GM12878 (cell line): ENCODE measurements at regions not wholly inside any gene's neighbourhood (a gene's known extent, or its start where the extent isn't known, plus 50 kb on each side); places are given as distances from the start of the nearest gene placed in this dataset.

ENCODE experiments used
- ATAC-seq: fragments of 200-7000 bp; cut with Tn5 transposase; 3 replicates; pipeline ENCODE4 v1.9.1; 2020; ENCODE audit warnings: mild to moderate bottlenecking, moderate library complexity
- BruUV-seq: library from RNA; stranded (reverse); fragments of 400-500 nt; replicated peaks from 2 replicates; lab custom pipeline; 2021; lab: Mats Ljungman, UMichigan
- CTCF ChIA-PET: fragments of 300-600 bp; sonication (Branson Sonifier 250); formaldehyde crosslinking; extraction: SDS; loops from one replicate; lab custom pipeline; 2021; ENCODE audit warnings: inconsistent platforms; lab: Yijun Ruan, JAX
- POLR2A ChIA-PET: fragments of 350-600 bp; formaldehyde crosslinking; extraction: SDS; loops from one replicate; lab custom pipeline; 2021; ENCODE audit warnings: inconsistent platforms; lab: Charles Lee
- RAD21 ChIA-PET: fragments of 300-600 bp; sonication (Branson Sonifier 250); formaldehyde crosslinking; loops from one replicate; lab custom pipeline; 2023; ENCODE audit warnings: antibody characterized with exemption; ENCODE audit not compliant: unreplicated experiment; lab: Charles Lee
- SMC1A ChIA-PET: fragments of 300-600 bp; sonication (Branson Sonifier 250); formaldehyde crosslinking; loops from one replicate; lab custom pipeline; 2023; ENCODE audit not compliant: unreplicated experiment, uncharacterized antibody; lab: Charles Lee
- DNase-seq: peaks from one replicate; pipeline ENCODE4 v3.0.0-alpha.2; 2011; ENCODE audit warnings: low read depth, low spot score
- FAIRE-seq: peaks from 3 replicates; lab custom pipeline; 2011; peaks lifted over from hg19 to GRCh38; lab: Jason Lieb, UNC
- H2AFZ ChIP-seq: 2 replicates; pipeline ENCODE4 v1.6.0; 2011; ENCODE audit warnings: low read depth, low read length, control low read depth; ENCODE audit not compliant: control insufficient read depth
- H3K27ac ChIP-seq: 2 replicates; pipeline ENCODE4 v1.5.1; 2011; ENCODE audit warnings: control low read depth; ENCODE audit not compliant: control insufficient read depth, insufficient read depth
- H3K27me3 ChIP-seq, 2 experiments: replicated peaks in 1 of 2; 2 replicates each; pipeline versions ENCODE4 v1.6.0 to v1.6.1; 2011; ENCODE audit warnings: low read length in 1 of 2; ENCODE audit not compliant: control insufficient read depth in 2 of 2, insufficient read depth in 2 of 2
- H3K36me3 ChIP-seq, 2 experiments: 2 replicates each; pipeline ENCODE4 v1.5.1; 2011; ENCODE audit warnings: low read length in 1 of 2; ENCODE audit not compliant: control insufficient read depth in 2 of 2, insufficient read depth in 2 of 2
- H3K4me1 ChIP-seq: 2 replicates; pipeline ENCODE4 v1.6.1; 2011; ENCODE audit warnings: mild to moderate bottlenecking, low read length, moderate library complexity, mixed read lengths; ENCODE audit not compliant: control insufficient read depth, insufficient read depth
- H3K4me2 ChIP-seq: 2 replicates; pipeline ENCODE4 v1.6.0; 2011; ENCODE audit warnings: control low read depth; ENCODE audit not compliant: control insufficient read depth, insufficient read depth
- H3K4me3 ChIP-seq: fragments of 200-600 bp; sonication (generic); 2 replicates; pipeline ENCODE4 v1.5.1; 2016
- H3K79me2 ChIP-seq: 2 replicates; pipeline ENCODE4 v1.6.0; 2011; ENCODE audit warnings: low read length; ENCODE audit not compliant: control insufficient read depth, insufficient read depth
- H3K9ac ChIP-seq: 2 replicates; pipeline ENCODE4 v1.8.0; 2011; ENCODE audit warnings: low read length, control low read depth, mixed read lengths; ENCODE audit not compliant: control insufficient read depth, insufficient read depth
- H3K9me3 ChIP-seq: replicated peaks from 3 replicates; pipeline ENCODE4 v1.5.1; 2011; ENCODE audit warnings: mild to moderate bottlenecking, low read length; ENCODE audit not compliant: control insufficient read depth, insufficient read depth
- H4K20me1 ChIP-seq: 2 replicates; pipeline ENCODE4 v1.6.0; 2011; ENCODE audit not compliant: control insufficient read depth, insufficient read depth
- CBX5 ChIP-seq: sonication (generic); IDR thresholded peaks from 2 replicates; pipeline ENCODE4 v1.6.1; 2016; ENCODE audit warnings: low read depth, moderate library complexity, mild to moderate bottlenecking, inconsistent platforms
- CREM ChIP-seq: IDR thresholded peaks from 2 replicates; pipeline ENCODE4 v1.6.1; 2014; ENCODE audit warnings: antibody characterized with exemption, low read depth
- HCFC1 ChIP-seq: fragments of 150-350 bp; IDR thresholded peaks from 2 replicates; pipeline ENCODE4 v1.6.1; 2014; ENCODE audit warnings: low read length
- NFYA ChIP-seq: IDR thresholded peaks from 2 replicates; pipeline ENCODE4 v1.6.1; 2011; ENCODE audit warnings: low read depth, mild to moderate bottlenecking, low read length, improper control_type of control experiment, borderline replicate concordance
- RUNX3 ChIP-seq: IDR thresholded peaks from 2 replicates; pipeline ENCODE4 v1.6.1; 2012; ENCODE audit warnings: low read length, inconsistent platforms
- SIN3A ChIP-seq: IDR thresholded peaks from 2 replicates; pipeline ENCODE4 v1.6.1; 2012; ENCODE audit warnings: low read depth, low read length, improper control_type of control experiment
- TCF7 ChIP-seq: IDR thresholded peaks from 2 replicates; pipeline ENCODE4 v1.6.1; 2014; ENCODE audit warnings: antibody characterized with exemption, borderline replicate concordance
- WGBS: methylation state at CpG from one replicate; pipeline ENCODE4 v1.1.6; 2016; ENCODE audit warnings: low lambda C conversion rate; ENCODE audit not compliant: insufficient replicate concordance, insufficient coverage; ENCODE audit errors: missing lambda C conversion rate; 5-methylcytosine and 5-hydroxymethylcytosine counted together
- in situ Hi-C: fragments of 300-500 bp; cut with MboI; formaldehyde crosslinking; loops from 9 replicates; pipeline ENCODE4 v1.14.3; 2018; ENCODE audit warnings: mixed read lengths
- intact Hi-C: fragments of 100-400 bp; cut with micrococcal nuclease; formaldehyde crosslinking; loops from one replicate; pipeline ENCODE4 v1.14.2; 2022; ENCODE audit not compliant: unreplicated experiment
- TF ChIP-seq, protein P1 (sequence below): fragments of 450-650 bp; IDR thresholded peaks from 2 replicates; pipeline ENCODE4 v1.6.1; 2017; ENCODE audit warnings: antibody characterized with exemption, mild to moderate bottlenecking, moderate library complexity
- TF ChIP-seq, protein P2 (sequence below): fragments of 450-650 bp; IDR thresholded peaks from 2 replicates; pipeline ENCODE4 v1.6.1; 2017; ENCODE audit warnings: mild to moderate bottlenecking, moderate library complexity
- TF ChIP-seq, protein P3 (sequence below): IDR thresholded peaks from 2 replicates; pipeline ENCODE4 v1.6.1; 2011; ENCODE audit warnings: mild to moderate bottlenecking, low read depth, low read length, moderate library complexity; ENCODE audit not compliant: insufficient replicate concordance

DNA sequence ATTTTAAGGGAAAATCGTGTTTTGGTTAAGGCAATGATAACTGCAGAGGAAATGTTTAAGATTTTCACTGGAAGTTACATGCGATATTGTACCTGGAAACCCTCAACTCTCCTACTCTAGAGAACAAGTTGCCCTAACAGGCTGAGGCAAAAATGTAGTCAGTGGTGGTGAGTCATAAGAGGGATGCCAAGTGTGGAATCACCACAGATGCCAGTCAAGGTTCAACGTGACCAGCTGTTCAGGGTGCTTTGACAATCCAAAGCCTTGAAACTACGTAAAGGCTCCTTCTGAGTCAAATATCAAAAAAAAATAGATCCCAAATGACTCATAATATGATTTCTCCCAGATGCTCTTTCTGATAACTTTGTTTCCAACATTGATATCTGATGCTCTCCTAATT, 77.9 kb upstream of the AFF2 start:
- Histone ChIP-seq H2AFZ (no peak overlapping the region), H3K36me3 (no peaks in the 10 kb centered on the region), H3K9ac (no peak overlapping the region), H3K4me3 (no peak overlapping the region), H3K27me3 (no peaks in the 10 kb centered on the region), H3K27ac (no peak overlapping the region), H4K20me1 (no peaks in the 10 kb centered on the region), H3K4me1 (no peaks in the 10 kb centered on the region), H3K4me2 (no peak overlapping the region), H3K9me3 (no peaks in the 10 kb centered on the region; the same call in 2 of the 3 replicates), H3K79me2 (no peaks in the 10 kb centered on the region)
- ChIA-PET POLR2A (no interaction called here), SMC1A (interaction anchor here (0.8 kb wide), 1 partner anchor 272 kb away, joined by 3 read pairs; no protein-coding TSS in a partner anchor), CTCF (no interaction called here), RAD21 (no interaction called here)
- in situ Hi-C loops: no loop called here
- no peak for FAIRE-seq
- TF ChIP-seq, protein P1, sequence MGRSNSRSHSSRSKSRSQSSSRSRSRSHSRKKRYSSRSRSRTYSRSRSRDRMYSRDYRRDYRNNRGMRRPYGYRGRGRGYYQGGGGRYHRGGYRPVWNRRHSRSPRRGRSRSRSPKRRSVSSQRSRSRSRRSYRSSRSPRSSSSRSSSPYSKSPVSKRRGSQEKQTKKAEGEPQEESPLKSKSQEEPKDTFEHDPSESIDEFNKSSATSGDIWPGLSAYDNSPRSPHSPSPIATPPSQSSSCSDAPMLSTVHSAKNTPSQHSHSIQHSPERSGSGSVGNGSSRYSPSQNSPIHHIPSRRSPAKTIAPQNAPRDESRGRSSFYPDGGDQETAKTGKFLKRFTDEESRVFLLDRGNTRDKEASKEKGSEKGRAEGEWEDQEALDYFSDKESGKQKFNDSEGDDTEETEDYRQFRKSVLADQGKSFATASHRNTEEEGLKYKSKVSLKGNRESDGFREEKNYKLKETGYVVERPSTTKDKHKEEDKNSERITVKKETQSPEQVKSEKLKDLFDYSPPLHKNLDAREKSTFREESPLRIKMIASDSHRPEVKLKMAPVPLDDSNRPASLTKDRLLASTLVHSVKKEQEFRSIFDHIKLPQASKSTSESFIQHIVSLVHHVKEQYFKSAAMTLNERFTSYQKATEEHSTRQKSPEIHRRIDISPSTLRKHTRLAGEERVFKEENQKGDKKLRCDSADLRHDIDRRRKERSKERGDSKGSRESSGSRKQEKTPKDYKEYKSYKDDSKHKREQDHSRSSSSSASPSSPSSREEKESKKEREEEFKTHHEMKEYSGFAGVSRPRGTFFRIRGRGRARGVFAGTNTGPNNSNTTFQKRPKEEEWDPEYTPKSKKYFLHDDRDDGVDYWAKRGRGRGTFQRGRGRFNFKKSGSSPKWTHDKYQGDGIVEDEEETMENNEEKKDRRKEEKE: no peak
- TF ChIP-seq HCFC1 (no peak), TCF7 (no peak), NFYA (no peak), CREM (no peak), CBX5 (no peak), RUNX3 (no peak), SIN3A (no peak)
- TF ChIP-seq, protein P2, sequence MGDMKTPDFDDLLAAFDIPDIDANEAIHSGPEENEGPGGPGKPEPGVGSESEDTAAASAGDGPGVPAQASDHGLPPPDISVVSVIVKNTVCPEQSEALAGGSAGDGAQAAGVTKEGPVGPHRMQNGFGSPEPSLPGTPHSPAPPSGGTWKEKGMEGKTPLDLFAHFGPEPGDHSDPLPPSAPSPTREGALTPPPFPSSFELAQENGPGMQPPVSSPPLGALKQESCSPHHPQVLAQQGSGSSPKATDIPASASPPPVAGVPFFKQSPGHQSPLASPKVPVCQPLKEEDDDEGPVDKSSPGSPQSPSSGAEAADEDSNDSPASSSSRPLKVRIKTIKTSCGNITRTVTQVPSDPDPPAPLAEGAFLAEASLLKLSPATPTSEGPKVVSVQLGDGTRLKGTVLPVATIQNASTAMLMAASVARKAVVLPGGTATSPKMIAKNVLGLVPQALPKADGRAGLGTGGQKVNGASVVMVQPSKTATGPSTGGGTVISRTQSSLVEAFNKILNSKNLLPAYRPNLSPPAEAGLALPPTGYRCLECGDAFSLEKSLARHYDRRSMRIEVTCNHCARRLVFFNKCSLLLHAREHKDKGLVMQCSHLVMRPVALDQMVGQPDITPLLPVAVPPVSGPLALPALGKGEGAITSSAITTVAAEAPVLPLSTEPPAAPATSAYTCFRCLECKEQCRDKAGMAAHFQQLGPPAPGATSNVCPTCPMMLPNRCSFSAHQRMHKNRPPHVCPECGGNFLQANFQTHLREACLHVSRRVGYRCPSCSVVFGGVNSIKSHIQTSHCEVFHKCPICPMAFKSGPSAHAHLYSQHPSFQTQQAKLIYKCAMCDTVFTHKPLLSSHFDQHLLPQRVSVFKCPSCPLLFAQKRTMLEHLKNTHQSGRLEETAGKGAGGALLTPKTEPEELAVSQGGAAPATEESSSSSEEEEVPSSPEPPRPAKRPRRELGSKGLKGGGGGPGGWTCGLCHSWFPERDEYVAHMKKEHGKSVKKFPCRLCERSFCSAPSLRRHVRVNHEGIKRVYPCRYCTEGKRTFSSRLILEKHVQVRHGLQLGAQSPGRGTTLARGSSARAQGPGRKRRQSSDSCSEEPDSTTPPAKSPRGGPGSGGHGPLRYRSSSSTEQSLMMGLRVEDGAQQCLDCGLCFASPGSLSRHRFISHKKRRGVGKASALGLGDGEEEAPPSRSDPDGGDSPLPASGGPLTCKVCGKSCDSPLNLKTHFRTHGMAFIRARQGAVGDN: no peak
- TF ChIP-seq, protein P3, sequence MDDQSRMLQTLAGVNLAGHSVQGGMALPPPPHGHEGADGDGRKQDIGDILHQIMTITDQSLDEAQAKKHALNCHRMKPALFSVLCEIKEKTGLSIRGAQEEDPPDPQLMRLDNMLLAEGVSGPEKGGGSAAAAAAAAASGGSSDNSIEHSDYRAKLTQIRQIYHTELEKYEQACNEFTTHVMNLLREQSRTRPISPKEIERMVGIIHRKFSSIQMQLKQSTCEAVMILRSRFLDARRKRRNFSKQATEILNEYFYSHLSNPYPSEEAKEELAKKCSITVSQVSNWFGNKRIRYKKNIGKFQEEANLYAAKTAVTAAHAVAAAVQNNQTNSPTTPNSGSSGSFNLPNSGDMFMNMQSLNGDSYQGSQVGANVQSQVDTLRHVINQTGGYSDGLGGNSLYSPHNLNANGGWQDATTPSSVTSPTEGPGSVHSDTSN: no peak
- ATAC-seq: no peak
- 22% methylated on average over 4 of the region's 4 CpGs for WGBS
- no TSS peak for BruUV-seq
- intact Hi-C loops: no loop called here
- no peak for DNase-seq
